HG02798 (cell line): ENCODE measurements at regions not wholly inside any gene's neighbourhood (a gene's known extent, or its start where the extent isn't known, plus 50 kb on each side); places are given as distances from the start of the nearest gene placed in this dataset.

Experiments used
- ATAC-seq: cut with Tn5 transposase; IDR thresholded peaks from one replicate; pipeline ENCODE4 v1.9.1; 2021; ENCODE audit warnings: mild to moderate bottlenecking; ENCODE audit not compliant: unreplicated experiment, poor library complexity

GRCh38 chr1:70911861-70912260, 135.8 kb downstream of the PTGER3 start:
- ATAC-seq, result no peak

GRCh38 chr1:70914224-70914623, 133.4 kb downstream of the PTGER3 start:
- no peak for ATAC-seq

GRCh38 chr1:70915258-70916033, 132.2 kb downstream of the PTGER3 start:
- no peak for ATAC-seq

- ATAC-seq, result no peak
These were observed 131.6 kb downstream of the PTGER3 start for GRCh38 chr1:70916034-70916427.

- ATAC-seq, result no peak
These were observed 127.8 kb downstream of the PTGER3 start for GRCh38 chr1:70919706-70920323.
